ENCODE measurements at regions not wholly inside any gene's neighbourhood (a gene's known extent, or its start where the extent isn't known, plus 50 kb on each side); places are given as distances from the start of the nearest gene placed in this dataset.

DNA sequence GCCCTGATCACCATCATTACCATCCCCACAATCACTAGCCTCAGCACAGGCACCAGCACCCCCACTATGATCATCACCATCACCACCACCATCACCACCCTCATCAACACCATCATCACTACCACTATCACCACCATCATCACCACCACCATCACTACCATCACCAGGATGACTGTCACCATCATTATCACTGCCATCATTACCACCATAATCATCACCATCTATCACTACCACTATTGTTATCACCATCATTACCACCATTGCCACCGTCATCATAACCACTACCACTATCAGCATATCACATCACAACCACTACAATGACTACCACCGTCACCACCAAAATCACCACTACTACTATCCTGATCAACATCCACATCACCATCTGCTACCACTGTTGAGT lies 57.3 kb upstream of the CASZ1 start:
- H3K4me3 ChIP-seq (ENCODE audit: low read depth, low read length), result no peak overlapping the region
- DNase-seq (ENCODE audit: low read depth), result no peak
- TF ChIP-seq, protein P1, sequence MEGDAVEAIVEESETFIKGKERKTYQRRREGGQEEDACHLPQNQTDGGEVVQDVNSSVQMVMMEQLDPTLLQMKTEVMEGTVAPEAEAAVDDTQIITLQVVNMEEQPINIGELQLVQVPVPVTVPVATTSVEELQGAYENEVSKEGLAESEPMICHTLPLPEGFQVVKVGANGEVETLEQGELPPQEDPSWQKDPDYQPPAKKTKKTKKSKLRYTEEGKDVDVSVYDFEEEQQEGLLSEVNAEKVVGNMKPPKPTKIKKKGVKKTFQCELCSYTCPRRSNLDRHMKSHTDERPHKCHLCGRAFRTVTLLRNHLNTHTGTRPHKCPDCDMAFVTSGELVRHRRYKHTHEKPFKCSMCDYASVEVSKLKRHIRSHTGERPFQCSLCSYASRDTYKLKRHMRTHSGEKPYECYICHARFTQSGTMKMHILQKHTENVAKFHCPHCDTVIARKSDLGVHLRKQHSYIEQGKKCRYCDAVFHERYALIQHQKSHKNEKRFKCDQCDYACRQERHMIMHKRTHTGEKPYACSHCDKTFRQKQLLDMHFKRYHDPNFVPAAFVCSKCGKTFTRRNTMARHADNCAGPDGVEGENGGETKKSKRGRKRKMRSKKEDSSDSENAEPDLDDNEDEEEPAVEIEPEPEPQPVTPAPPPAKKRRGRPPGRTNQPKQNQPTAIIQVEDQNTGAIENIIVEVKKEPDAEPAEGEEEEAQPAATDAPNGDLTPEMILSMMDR (IDR thresholded peaks at IDR 0.05; ENCODE audit: control insufficient read depth, extremely low read depth, insufficient read depth), result no peak

DNA sequence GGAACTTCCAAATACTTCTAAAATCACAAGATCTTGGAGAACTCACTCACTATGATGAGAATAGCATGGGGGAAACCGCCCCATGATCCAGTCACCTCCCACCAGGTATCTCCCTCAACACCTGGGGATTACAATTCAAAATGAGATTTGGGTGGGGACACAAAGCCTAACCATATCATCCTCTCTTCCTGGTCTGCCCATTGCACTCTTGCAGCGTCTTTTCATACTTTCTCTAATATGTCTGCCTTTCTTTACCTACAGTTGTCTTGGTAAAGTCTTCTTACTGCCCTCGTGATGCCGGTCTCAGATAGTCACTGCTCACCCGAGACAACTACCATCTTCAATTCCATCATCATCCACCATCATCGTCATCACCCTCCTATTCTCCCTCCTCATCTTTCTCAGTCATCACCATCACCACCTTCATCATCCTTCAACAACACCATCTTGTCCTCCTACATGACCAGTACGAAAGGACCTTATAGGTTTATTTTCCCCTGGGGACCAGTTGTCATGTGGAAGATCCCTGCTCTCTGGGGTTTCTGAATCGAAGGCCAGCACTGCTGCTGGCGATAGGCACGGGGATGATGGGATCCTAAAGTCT lies 58.5 kb upstream of the CASZ1 start:
- TF ChIP-seq, protein P1 (IDR thresholded peaks at IDR 0.05; ENCODE audit: control insufficient read depth, extremely low read depth, insufficient read depth), result no peak
- H3K4me3 ChIP-seq (ENCODE audit: low read depth, low read length), result no peak overlapping the region
- DNase-seq (ENCODE audit: low read depth), result no peak

DNA sequence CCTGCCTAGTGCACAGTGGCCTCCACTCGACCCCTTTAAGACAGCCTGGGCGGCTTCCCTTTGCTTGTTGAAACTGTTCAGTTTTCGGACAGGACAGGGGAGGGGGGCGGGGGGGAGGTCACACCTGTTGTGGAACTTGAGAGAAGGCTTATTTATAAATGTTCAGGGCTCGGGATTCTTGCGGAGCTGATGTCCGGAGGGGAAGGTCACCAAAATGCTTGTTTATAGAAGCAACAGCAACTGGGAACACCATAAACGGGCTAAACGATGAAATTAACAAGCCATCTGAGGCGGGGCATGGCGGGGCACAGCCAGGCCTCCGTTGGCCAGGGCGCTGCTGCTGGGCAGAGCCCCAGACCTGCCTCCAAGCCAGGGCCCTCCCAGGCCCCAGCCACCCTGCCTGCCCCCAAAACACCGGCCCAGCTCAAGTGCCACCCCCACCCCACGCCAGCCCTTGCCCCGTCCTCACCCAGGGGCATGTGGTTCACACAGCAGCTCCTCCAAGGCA lies 59.8 kb upstream of the CASZ1 start:
- DNase-seq (ENCODE audit: low read depth), result no peak
- no peak overlapping the region for H3K4me3 ChIP-seq (ENCODE audit: low read depth, low read length)

DNA sequence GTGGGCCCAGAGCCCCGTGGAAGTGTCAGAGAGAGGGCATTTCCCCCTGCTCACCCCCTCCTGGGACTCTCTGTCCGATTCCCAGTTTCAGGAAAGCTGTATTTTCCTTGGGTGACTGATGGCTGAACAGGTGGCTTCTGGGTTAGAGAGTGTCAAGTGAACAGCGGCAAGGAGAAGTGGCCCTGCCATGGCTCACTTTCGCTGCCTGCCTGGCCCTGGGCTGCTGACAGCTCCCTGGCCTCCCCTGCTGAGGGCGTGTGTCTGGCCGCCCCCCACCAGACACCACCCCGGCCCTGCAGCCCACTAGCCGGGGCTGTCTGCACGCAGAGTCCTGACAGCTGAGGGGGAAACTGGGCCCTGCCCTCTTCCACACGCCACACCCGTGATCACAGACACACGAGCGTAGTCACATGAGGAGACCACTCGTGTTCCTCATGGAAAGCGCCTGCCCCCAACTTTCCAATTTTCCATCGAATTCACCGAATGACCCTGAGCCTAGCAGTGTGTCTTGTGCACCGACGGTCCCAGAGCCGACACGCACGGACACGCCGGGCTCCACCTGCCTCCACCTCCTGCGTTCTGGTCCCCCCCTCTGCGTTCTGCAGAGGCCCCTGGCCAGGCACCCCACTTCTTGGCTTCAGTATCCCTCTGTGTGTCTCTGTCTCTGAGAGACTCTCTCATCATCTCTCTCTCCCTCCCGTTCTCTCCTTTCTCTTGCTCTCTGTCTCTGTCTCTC lies 60.6 kb upstream of the CASZ1 start:
- no peak overlapping the region for H3K4me3 ChIP-seq (ENCODE audit: low read depth, low read length)
- TF ChIP-seq, protein P1 (IDR thresholded peaks at IDR 0.05; ENCODE audit: control insufficient read depth, extremely low read depth, insufficient read depth), result no peak
- DNase-seq (ENCODE audit: low read depth), result no peak

More for the DNA sequence above, 59.8 kb upstream of the CASZ1 start:
- TF ChIP-seq, protein P1 (IDR thresholded peaks at IDR 0.05; ENCODE audit: control insufficient read depth, extremely low read depth, insufficient read depth), result no peak

DNA sequence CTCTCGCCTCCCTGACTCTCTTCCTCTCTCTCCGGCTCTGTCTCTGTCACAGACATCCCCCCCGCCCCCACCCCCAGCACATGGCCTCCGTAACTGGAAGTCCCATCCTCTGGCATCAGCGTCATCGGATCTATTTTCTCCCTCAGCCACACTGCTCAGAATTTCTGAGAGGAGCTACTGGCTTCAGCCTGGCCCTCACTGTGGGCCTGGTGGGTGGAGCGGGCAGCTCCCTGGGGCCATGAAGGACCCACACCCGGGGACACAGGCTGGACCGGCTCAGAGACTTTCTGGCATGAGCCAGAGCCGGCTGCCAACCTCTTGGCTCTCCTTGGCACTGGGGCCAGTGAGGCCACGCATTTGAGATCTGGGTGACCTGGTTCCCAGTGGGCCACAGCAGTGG lies 61.2 kb upstream of the CASZ1 start:
- DNase-seq (ENCODE audit: low read depth), result no peak
- TF ChIP-seq, protein P1 (IDR thresholded peaks at IDR 0.05; ENCODE audit: control insufficient read depth, extremely low read depth, insufficient read depth), result no peak
- H3K4me3 ChIP-seq (ENCODE audit: low read depth, low read length), result no peak overlapping the region

DNA sequence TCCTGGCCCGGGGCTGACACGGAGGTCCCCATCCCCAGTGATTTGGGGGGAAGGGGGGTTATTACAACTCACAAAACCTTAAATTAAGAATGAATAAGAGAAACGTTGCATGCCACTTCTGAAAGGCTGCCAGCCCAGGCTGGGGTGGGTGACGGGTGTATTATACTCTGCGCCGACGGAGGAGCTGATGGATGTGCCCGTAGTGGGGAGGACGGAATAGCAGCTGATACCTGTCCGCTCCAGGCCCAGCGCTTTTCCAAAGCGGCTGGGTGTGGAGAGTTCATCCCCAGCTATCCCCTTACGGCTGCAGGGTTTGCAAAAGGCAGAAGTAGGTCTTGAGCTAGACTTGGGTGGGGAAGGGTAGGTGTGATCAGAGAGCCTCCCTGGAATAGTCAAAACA lies 63.8 kb upstream of the CASZ1 start:
- TF ChIP-seq, protein P1 (IDR thresholded peaks at IDR 0.05; ENCODE audit: control insufficient read depth, extremely low read depth, insufficient read depth), result no peak
- no peak overlapping the region for H3K4me3 ChIP-seq (ENCODE audit: low read depth, low read length)
- DNase-seq (ENCODE audit: low read depth), result no peak

All from LNCaP clone FGC (cell line).